Eye (tissue), 1 donor: ENCODE measurements at regions not wholly inside any gene's neighbourhood (a gene's known extent, or its start where the extent isn't known, plus 50 kb on each side); places are given as distances from the start of the nearest gene placed in this dataset.
A peak's percentile ranks its signal among the peaks of the same experiment; 100 is the strongest.

Experiments used
- DNase-seq: peaks from one replicate; pipeline ENCODE4 v3.0.0-alpha.2; 2015

DNA sequence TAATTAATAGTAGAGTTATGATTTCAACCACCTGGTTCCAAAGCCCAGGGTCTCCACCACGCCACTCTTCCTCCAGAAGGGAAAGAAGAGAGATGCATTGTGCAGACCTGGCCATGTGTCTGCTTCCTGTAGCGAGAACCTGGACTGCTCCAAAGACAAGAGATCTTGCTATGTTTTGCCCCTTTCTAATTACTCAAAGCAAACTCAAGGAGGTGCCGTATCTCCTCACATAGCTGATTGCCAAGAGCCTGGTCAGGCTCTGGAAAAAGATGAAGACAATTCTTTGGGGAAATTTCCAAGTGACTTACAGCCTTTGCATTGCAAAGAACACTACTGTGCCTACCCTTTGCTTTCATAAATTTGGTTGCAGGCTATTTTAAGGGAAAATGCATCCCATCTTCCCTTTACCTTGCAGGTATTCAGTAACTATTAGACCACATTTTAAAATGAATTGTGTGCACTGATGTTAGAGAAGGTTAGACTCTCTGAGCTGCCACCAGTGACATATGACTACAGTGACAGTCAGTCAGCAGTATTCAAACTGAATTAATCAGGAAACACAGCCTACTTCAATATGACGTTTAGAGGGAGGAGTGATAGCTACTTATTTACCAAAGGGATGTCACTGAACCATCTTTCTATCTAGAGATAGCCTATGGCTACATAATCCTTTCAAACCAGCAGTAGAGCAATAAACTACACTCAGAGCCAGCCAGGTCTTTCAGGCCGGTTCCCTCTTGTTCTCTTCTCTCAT is 842.1 kb upstream of the FANCL start:
- no peak for DNase-seq

DNA sequence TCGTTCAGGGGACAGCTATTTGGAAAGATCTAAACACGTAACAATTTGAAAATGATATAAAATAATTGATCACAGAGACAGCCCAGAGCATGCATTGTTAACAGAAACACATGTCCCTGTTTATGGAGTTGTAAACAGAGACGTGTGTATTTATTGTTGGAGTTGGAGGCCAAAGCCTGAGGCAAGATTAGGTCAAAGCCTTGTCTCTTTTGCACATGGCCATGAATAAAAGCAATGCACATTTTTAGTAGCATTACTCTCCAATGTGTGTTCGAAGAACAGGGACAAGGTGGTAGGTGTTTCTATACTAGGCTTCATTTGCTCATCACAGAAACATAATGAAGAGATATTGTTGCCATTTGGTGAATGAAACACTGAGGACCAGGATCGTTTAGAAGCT is 841.5 kb upstream of the FANCL start:
- no peak for DNase-seq

DNA sequence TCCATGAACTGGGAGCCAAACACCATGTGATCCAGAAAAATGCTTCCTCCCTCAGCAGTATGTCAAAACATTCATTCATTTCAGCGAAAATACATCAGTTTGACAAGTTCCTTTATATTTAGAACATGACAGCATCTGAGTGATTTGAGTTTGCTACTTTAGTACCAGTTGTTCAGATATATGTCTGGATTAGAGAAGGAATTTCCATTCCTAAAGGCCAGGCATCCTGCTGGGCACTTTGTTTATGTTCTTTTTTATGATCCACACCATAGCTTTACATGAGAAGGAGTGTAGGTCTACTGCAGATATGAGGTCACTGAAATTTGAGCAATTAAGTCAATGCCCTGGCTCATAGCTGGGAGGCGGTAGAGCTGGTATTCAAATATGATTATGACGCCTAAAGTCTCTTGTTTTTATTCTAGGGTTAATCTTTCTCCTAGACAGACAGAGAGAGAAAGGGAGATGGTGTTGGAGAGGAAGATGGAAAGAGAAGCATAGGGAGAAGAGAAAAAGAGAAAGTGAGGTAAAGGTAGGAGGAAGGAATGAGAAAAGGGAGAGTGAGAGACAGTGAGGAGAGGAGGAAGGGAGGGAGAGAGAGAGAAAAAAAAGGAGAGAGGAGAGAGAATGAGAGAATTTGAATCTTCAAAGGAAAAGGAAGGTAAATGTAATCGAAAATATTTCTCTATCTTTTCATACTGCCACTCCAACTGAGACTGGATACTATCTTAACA is 839.5 kb upstream of the FANCL start:
- DNase-seq: no peak

DNA sequence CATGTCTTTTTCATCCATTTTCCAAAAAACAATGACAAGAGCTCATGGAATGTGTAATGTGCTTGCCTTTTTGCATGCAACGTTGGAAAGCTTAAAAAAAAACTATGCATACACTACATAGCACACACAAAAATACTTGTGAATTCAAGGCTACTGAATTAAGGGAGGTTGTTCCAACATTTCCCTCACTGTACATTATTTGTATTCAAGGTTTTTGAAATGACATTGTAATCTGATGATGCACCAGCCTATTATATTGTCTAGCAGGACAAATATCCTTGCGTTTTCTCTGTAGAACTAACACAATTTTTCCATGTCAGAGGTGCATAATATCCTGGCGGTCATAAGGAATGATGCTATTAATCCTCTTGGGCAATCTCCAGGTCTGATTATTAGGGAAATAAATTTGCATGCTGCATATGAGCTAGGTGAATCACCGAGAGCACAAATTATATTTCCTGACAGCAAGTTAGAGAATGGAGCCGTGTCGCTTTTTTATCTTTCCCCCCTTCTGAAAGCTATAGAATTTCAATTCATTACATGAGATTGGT is 836.9 kb upstream of the FANCL start:
- no peak for DNase-seq

DNA sequence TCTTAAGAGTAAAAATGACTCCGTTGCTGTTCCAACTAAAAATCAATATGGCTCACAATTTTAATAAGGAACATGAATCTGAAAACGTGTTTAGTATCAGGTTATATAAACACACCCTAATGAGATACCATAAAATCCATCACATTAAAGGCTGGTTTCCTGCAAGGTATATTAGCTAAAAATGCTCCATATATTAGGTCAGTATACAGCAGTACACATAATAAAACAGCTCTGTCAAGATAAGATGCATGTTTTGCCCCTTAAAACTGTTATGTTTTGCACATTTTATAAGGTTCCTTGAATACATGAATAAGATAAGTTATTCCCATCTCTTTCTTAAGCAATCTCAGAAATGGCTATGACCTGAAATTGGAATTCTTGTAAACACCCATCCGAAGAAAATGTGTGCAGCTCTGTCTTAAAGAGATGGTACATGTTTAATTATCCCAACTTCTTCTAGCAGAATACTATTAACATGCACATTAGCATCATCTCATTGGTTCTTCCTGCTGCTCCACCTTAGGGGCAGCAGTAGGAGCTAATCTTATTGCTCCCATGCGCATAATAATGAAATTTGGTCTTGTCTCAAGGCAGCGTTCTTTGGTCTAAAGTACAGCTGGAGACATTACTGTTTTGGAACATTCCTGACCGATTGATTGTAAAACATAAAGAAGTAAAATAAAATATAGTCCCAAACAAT is 836.1 kb upstream of the FANCL start:
- no peak for DNase-seq

DNA sequence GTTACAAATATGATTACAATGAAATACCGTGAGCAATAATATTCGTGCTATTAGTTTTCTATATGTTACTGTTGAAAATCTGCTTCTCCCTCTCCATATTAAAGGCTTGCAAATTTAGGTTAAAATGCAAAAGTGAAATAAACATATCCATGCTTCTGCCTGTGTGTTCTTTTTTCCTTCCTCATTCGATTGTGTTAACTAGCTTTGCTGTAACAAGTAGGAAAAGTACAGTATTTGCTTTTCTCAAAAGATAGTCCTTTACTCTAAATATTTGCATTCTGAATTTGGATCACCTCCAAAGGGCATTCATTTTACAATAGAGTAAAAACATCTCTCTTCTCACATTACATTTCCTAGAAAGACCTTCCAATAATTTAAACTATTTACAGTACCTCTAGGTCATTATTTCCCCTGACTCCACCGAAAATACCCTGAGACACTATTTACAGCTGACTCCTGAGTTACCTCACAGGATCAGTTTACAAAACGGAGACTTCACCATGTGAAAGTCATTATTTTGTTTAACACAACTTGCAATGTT is 835.0 kb upstream of the FANCL start:
- DNase-seq: peak; percentile 18

DNA sequence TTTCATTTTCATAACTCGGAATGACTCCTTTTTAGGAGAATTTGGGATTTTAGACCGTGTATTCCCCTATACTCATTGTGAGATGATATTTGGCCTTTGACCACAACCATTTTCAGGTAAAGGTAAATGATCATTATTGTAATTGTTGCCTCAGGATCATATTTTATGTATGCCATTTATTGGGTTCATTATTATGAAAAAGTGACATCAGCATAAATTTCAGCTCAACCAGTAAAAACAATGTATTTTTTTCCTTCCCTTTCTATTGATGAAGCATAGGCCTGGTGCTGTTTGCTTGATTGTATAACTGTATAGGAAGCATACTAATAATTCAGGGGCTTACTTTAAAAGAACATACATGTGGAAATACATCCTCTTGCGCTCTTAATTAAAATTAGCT is 832.9 kb upstream of the FANCL start:
- DNase-seq: no peak

DNA sequence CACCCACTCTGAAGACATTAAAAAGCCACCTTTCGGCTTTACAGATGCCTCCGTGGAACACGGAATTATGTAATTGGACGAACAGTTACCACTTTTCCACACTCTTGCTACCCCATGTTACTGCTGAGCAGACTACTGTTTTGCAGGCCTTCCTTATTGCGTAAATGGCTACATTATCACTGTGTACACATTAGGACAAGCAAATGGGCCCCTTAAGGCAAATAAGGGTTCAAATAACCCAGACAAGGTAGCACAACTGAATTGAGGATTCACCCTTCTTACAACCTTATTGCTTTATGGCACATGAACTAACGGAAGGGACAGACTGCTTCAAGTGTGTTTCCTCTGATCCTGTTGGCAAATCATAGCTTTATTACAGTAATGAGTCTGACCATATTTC is 832.2 kb upstream of the FANCL start:
- DNase-seq: no peak

DNA sequence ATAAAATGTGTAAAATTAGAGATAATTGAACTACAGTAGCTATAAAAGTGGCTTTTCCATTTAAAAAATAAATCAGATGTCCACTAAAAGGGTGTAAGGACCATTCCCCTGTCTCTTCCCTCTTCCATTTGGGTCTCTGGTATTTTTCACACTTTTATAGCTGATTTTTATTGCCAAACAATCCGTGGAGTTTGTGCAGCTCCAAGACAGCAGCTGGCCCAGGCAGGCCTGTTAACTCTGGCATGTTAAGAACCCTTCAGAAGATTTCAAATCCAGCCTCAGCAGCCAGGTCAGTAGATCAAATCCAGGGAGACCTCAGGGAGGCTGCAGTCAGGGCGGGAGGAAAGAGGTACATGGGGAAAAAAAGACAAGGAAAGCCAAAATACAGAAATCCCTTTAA is 827.1 kb upstream of the FANCL start:
- no peak for DNase-seq

DNA sequence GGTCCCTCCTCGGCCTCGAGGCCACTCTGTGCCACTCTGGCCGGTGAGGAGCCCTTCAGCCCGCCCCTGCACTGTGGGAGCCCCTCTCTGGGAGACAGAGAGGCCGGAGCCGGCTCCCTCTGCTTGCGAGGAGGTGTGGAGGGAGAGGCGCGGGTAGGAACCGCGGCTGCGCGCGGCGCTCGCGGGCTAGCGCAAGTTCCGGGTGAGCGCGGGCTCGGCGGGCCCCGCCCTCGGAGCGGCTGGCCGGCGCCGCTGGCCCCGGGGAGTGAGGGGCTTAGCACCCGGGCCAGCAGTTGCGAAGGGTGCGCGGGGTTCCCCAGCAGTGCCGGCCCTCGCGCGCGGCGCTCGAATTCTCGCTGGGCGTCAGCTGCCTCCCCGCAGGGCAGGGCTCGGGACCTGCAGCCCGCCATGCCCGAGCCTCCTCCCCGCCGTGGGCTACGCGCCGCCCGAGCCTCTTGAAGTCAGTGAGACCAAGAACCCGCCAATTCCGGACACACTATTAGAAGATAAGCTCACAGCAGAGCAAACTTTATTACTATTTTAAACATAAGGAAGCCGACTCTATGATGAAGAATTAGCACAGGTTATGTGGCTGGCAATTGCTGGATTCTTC is 825.8 kb upstream of the FANCL start:
- no peak for DNase-seq

DNA sequence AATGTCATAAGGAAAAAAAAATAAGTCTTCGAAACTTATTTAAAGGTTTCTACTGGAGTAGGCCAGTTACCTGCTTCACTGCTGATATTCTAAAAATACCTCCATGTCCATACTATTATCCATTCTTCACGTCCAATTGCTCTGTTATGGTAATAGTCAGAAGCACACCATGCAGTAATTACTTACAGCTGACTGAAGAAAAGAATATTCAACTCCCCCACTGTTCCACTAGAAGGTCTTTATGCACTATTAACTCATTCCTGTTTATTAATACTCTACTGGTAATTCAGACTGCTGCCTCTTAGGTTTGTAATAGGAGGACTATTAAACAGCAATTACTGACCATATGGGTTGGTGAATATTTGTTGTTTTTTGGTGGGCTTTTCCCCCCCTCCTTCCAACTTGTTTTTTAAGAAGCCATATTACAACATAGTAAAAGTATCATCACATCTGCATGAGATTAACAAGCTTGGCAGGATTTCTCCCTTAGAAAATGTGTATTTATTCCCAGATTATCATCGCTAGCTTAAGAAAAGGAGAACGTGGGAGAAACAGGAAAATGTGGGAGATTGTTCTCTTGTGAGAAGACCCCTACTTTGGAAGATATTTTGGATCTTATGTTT is 806.4 kb upstream of the FANCL start:
- DNase-seq: peak; percentile 81

DNA sequence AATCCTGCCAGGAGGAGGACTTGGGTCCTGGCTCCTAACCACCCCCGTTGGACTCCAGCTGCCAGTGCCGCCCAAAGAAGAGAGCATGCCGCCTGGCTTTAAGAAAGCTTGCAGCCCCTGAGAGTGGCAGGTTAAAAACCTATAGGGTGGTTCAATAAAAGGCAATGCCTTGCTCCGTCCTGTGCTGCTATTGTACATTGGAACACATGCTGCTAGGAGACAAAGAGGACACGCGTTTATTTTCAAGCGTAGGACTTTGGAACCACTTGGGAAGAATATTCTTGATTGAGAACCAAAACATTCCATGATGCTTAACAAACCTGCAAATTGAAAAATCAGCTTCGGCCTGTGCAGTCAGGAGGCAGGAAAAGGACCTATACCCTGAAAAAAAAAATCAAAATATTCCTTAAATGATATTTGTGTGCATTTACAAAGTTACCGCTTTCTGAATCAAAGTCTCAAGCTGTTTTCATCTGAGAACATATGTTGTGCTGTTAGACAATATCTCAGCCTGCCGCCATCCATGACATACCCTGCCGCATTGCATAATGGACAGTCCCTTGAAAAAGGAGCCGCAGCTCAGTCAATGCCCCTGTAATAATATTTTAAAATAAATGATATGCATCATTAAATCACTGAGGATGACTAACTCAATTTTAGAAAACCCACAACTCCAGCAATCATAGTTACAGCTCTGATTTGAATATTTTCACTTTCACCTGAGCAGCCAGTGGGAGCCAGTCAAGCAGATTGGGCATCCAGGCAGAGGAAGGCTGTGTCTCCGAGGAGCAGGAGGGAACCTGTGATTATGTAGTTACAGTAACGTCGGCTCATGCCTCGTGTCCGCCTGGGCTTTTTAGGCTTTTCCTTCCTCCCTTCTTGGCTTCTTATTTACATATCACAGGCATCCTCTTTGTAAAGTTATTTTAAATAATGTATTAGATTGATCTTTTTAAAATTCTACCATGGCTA is 805.6 kb upstream of the FANCL start:
- DNase-seq: peak; percentile 24

DNA sequence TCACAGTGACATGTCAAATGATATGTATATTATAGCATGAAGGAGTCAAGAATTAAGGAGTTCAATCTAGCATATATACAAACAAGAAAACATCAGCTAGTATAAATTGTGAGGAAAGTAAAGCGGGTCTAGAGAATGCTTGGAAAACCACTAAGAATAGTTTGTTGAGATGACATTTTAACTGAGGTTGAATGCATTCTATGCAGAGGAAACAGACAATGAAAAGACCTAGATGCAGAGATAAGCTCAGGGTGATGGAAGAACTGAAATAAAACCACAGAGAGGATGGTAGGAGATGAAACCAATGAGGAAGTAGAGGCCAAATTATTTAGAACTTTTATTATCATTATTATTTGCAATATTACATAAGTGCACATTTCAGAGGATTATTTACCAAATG is 803.6 kb upstream of the FANCL start:
- DNase-seq: no peak

DNA sequence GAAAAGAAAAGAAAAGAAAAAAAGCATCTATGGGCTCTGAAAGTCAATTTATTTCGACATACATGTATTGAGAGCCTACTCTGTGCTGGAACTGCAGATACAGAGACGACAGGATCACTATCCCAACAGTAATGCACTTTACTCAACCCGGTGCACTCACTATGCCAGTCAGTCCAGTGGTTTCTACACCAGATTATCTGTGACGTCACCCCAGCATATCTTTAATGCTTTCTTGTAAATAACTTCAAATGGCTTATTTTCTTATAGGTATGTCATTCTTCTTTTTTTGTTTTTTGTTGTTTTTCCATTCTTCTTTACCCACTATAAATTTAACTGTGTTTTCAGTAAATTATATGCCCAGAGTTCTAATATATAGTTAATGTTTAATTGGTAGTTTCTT is 800.0 kb upstream of the FANCL start:
- no peak for DNase-seq

DNA sequence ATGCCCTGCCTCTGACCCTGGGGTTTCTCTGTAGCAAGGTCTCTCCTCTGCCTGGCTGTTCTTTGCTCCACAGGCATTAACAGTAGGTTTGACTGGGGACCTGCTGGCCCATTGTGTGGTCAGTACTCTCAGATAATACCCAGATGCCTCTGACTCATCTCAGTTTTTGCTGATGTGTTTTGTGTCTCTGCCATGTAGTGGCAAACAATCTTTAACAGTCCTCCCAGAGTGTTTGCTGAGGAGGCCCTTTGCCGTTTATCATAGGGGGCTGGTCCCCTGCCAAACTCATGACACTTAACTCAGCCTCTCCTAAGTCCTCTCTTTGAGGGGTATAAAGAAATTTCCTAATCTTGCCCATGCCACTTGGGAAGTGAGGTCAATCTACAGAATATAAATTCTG is 793.7 kb upstream of the FANCL start:
- no peak for DNase-seq

DNA sequence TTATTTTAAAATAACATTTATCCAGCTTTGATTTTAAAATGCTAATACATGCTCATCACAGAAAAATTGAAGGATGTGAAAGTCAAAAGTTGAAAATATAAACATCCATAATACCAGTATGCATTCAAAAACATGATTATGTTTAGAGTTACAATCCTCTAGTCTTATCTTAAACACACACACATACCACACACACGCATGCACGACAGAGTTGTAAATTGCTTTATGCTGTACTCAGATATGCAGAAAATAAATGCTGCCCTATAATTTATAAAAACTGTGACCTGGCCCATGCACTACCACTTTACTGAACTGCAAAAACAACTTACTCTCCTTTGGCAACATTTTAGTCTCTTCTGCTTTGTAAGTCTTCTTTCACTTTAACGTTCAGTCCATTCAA is 793.0 kb upstream of the FANCL start:
- no peak for DNase-seq

DNA sequence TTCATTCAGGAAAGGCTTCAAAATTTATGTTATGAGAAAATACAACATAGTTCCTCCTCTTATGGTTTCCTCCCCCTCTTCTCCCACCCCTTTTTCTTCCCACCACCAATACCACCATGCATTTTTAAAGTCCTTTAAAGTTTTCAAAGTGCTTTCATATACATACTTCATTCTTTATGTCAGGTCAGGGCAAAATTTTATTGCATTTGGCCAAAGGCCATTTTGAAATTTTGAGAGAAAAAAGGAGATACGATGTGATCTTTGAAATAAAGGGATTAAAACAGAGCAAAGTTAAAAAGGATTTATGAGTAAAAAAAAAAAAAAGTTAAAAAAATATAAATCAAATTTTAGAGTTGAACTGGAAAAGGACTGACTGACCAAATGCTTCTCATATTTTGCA is 792.5 kb upstream of the FANCL start:
- DNase-seq: no peak

DNA sequence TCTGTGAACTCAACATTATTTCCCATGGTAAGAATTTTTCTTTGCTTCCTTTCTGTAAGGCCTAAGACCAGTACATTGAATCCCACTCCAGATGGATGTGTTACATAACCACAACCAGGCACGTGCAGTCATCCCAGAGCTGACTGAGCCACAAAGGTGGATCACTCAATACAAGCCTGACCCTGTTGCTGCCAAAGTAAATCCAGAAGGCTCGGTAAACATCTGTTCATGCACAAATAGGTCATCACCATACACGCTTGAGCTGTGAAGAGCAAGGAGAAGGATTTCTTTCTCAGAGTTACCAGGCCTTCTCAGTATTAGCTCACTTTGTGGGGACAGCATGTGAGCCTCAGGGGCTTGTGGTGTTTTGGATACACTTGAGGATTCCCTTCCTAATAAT is 791.4 kb upstream of the FANCL start:
- no peak for DNase-seq

DNA sequence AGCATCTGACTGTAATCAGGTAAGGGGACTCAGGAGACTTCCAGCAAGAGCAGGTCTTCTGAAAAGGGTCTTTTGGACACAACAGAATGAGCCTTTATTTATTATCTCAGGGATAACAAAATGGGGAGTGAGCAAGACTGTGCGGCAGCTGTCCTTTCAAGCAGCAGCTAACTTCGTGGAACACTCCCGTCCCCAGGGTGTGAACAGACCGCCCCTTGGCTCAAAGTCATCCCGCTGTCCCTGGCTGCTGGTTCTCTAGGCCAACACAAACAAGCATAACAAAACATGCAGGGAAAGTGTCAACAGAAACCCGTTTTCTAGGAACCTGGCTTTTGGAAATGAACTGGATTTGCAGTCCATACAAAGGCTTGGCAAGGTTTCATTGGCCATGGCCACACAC is 787.9 kb upstream of the FANCL start:
- DNase-seq: no peak

DNA sequence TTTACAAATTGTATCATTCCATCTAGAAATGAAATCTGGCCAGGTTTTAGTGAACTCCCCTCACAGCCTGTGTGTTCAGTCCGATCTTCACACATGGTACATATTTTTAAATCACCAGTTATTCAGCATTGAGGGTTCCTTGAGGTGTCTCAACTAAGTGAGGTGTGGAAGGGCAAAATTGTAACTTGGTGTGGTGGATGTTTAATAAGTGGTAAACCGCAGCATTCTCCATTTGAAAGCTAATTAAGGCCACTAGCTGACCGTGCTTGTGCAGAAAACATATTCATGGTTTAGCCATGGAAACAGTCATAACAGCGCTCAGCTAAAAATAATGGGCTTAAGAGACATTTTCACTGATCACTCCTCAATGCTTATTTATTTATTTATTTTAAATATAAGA is 786.2 kb upstream of the FANCL start:
- DNase-seq: no peak

DNA sequence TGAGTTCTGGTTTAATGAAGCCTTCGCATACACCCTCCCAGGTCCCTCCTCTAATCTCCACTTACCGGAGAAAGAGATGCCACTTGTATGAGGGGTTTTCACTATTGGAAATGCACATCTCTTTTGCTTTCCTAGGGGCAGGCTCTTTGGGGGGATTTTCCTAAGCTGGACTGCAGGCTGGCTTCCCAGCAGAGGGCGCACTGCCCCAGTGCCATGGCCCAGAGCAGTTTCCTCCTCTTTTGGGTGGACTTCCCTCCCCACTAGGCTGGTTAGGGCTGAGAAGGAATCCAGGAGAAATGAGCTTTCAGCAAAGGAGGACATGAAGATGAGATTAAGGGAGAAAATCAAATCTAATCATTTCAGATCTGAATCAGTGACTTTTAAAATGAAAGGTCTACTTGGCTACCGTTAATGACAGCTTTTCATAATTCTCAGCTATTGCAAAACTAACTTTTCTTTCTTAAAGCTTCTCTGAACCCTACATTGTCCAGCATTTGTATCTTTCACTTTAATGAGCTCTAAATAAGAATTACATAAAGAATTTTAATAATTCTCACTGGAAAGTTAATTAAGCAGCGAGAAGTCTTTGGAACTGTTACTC is 784.1 kb upstream of the FANCL start:
- DNase-seq: peak; percentile 71
